GM12878 (cell line): ENCODE measurements at regions not wholly inside any gene's neighbourhood (a gene's known extent, or its start where the extent isn't known, plus 50 kb on each side); places are given as distances from the start of the nearest gene placed in this dataset.

Experiments
- ATAC-seq: fragments of 200-7000 bp; cut with Tn5 transposase; 3 replicates; pipeline ENCODE4 v1.9.1; 2020; ENCODE audit warnings: mild to moderate bottlenecking, moderate library complexity
- BruUV-seq: library from RNA; stranded (reverse); fragments of 400-500 nt; replicated peaks from 2 replicates; lab custom pipeline; 2021; lab: Mats Ljungman, UMichigan
- CTCF ChIA-PET: fragments of 300-600 bp; sonication (Branson Sonifier 250); formaldehyde crosslinking; extraction: SDS; loops from one replicate; lab custom pipeline; 2021; ENCODE audit warnings: inconsistent platforms; lab: Yijun Ruan, JAX
- POLR2A ChIA-PET: fragments of 350-600 bp; formaldehyde crosslinking; extraction: SDS; loops from one replicate; lab custom pipeline; 2021; ENCODE audit warnings: inconsistent platforms; lab: Charles Lee
- RAD21 ChIA-PET: fragments of 300-600 bp; sonication (Branson Sonifier 250); formaldehyde crosslinking; loops from one replicate; lab custom pipeline; 2023; ENCODE audit warnings: antibody characterized with exemption; ENCODE audit not compliant: unreplicated experiment; lab: Charles Lee
- SMC1A ChIA-PET: fragments of 300-600 bp; sonication (Branson Sonifier 250); formaldehyde crosslinking; loops from one replicate; lab custom pipeline; 2023; ENCODE audit not compliant: unreplicated experiment, uncharacterized antibody; lab: Charles Lee
- DNase-seq: peaks from one replicate; pipeline ENCODE4 v3.0.0-alpha.2; 2011; ENCODE audit warnings: low read depth, low spot score
- FAIRE-seq: peaks from 3 replicates; lab custom pipeline; 2011; peaks lifted over from hg19 to GRCh38; lab: Jason Lieb, UNC
- H2AFZ ChIP-seq: 2 replicates; pipeline ENCODE4 v1.6.0; 2011; ENCODE audit warnings: low read depth, low read length, control low read depth; ENCODE audit not compliant: control insufficient read depth
- H3K27ac ChIP-seq: 2 replicates; pipeline ENCODE4 v1.5.1; 2011; ENCODE audit warnings: control low read depth; ENCODE audit not compliant: control insufficient read depth, insufficient read depth
- H3K27me3 ChIP-seq, 2 experiments: replicated peaks in 1 of 2; 2 replicates each; pipeline versions ENCODE4 v1.6.0 to v1.6.1; 2011; ENCODE audit warnings: low read length in 1 of 2; ENCODE audit not compliant: control insufficient read depth in 2 of 2, insufficient read depth in 2 of 2
- H3K36me3 ChIP-seq, 2 experiments: 2 replicates each; pipeline ENCODE4 v1.5.1; 2011; ENCODE audit warnings: low read length in 1 of 2; ENCODE audit not compliant: control insufficient read depth in 2 of 2, insufficient read depth in 2 of 2
- H3K4me1 ChIP-seq: 2 replicates; pipeline ENCODE4 v1.6.1; 2011; ENCODE audit warnings: mild to moderate bottlenecking, low read length, moderate library complexity, mixed read lengths; ENCODE audit not compliant: control insufficient read depth, insufficient read depth
- H3K4me2 ChIP-seq: 2 replicates; pipeline ENCODE4 v1.6.0; 2011; ENCODE audit warnings: control low read depth; ENCODE audit not compliant: control insufficient read depth, insufficient read depth
- H3K4me3 ChIP-seq: fragments of 200-600 bp; sonication (generic); 2 replicates; pipeline ENCODE4 v1.5.1; 2016
- H3K79me2 ChIP-seq: 2 replicates; pipeline ENCODE4 v1.6.0; 2011; ENCODE audit warnings: low read length; ENCODE audit not compliant: control insufficient read depth, insufficient read depth
- H3K9ac ChIP-seq: 2 replicates; pipeline ENCODE4 v1.8.0; 2011; ENCODE audit warnings: low read length, control low read depth, mixed read lengths; ENCODE audit not compliant: control insufficient read depth, insufficient read depth
- H3K9me3 ChIP-seq: replicated peaks from 3 replicates; pipeline ENCODE4 v1.5.1; 2011; ENCODE audit warnings: mild to moderate bottlenecking, low read length; ENCODE audit not compliant: control insufficient read depth, insufficient read depth
- H4K20me1 ChIP-seq: 2 replicates; pipeline ENCODE4 v1.6.0; 2011; ENCODE audit not compliant: control insufficient read depth, insufficient read depth
- BHLHE40 ChIP-seq, 2 experiments: fragments of 450-650 bp in 1 of 2; IDR thresholded peaks; 2 replicates each; pipeline ENCODE4 v1.6.1; 2011 to 2017; ENCODE audit warnings: low read depth in 2 of 2, borderline replicate concordance in 1 of 2, improper control_type of control experiment in 1 of 2, low read length in 1 of 2, mild to moderate bottlenecking in 1 of 2
- HDAC6 ChIP-seq: fragments of 200-600 bp; sonication (generic); IDR thresholded peaks from one replicate; pipeline ENCODE4 v1.8.0; 2017; ENCODE audit warnings: antibody characterized with exemption; ENCODE audit not compliant: unreplicated experiment
- KDM1A ChIP-seq: fragments of 200-600 bp; sonication (generic); IDR thresholded peaks from 2 replicates; pipeline ENCODE4 v1.6.1; 2016; ENCODE audit warnings: borderline replicate concordance
- MTA2 ChIP-seq: fragments of 450-650 bp; IDR thresholded peaks from 2 replicates; pipeline ENCODE4 v1.6.1; 2016; ENCODE audit warnings: low read depth, mild to moderate bottlenecking, moderate library complexity
- RCOR1 ChIP-seq: conservative IDR thresholded peaks from 2 replicates; pipeline ENCODE4 v1.6.1; 2012; ENCODE audit warnings: low read depth, low read length, improper control_type of control experiment
- RFX5 ChIP-seq: IDR thresholded peaks from 2 replicates; pipeline ENCODE4 v1.6.1; 2011; ENCODE audit warnings: low read depth, low read length, improper control_type of control experiment
- SP1 ChIP-seq: IDR thresholded peaks from one replicate; pipeline ENCODE4 v1.6.1; 2011; ENCODE audit warnings: low read depth, low read length
- STAT3 ChIP-seq: IDR thresholded peaks from 2 replicates; pipeline ENCODE4 v1.6.1; 2011; ENCODE audit warnings: low read depth, low read length, improper control_type of control experiment
- TAF1 ChIP-seq: IDR thresholded peaks from 2 replicates; pipeline ENCODE4 v1.6.1; 2011; ENCODE audit warnings: mild to moderate bottlenecking, low read depth, low read length, borderline replicate concordance
- TCF3 ChIP-seq: IDR thresholded peaks from 2 replicates; pipeline ENCODE4 v1.6.1; 2012; ENCODE audit warnings: low read depth, mild to moderate bottlenecking, low read length, borderline replicate concordance; ENCODE audit not compliant: insufficient read depth
- ZBTB33 ChIP-seq: fragments of 450-650 bp; IDR thresholded peaks from 2 replicates; pipeline ENCODE4 v1.6.1; 2017; ENCODE audit warnings: mild to moderate bottlenecking
- ZNF622 ChIP-seq: fragments of 450-650 bp; IDR thresholded peaks from 2 replicates; pipeline ENCODE4 v1.6.1; 2017; ENCODE audit warnings: mild to moderate bottlenecking, inconsistent platforms
- WGBS: methylation state at CpG from one replicate; pipeline ENCODE4 v1.1.6; 2016; ENCODE audit warnings: low lambda C conversion rate; ENCODE audit not compliant: insufficient replicate concordance, insufficient coverage; ENCODE audit errors: missing lambda C conversion rate; 5-methylcytosine and 5-hydroxymethylcytosine counted together
- in situ Hi-C: fragments of 300-500 bp; cut with MboI; formaldehyde crosslinking; loops from 9 replicates; pipeline ENCODE4 v1.14.3; 2018; ENCODE audit warnings: mixed read lengths
- intact Hi-C: fragments of 100-400 bp; cut with micrococcal nuclease; formaldehyde crosslinking; loops from one replicate; pipeline ENCODE4 v1.14.2; 2022; ENCODE audit not compliant: unreplicated experiment
- TF ChIP-seq, protein P1 (sequence below): IDR thresholded peaks from 2 replicates; pipeline ENCODE4 v1.6.1; 2011; ENCODE audit warnings: low read depth, low read length, improper control_type of control experiment, borderline replicate concordance
- TF ChIP-seq, protein P2 (sequence below): IDR thresholded peaks from 2 replicates; pipeline ENCODE4 v1.6.1; 2011; ENCODE audit warnings: borderline replicate concordance, low read depth, mild to moderate bottlenecking, moderate library complexity, low read length; ENCODE audit not compliant: insufficient read depth, poor library complexity, severe bottlenecking
- TF ChIP-seq, protein P3 (sequence below): IDR thresholded peaks from 2 replicates; pipeline ENCODE4 v1.6.1; 2012; ENCODE audit warnings: low read length, inconsistent platforms

GRCh38 chr12:131253376-131254026 lies 299.8 kb downstream of the ADGRD1 start:
- H3K27ac ChIP-seq = no peak overlapping the region
- intact Hi-C loops = no loop called here
- no peaks in the 10 kb centered on the region for H3K4me1 ChIP-seq
- ChIA-PET RAD21 (no interaction called here), SMC1A (no interaction called here), POLR2A (no interaction called here), CTCF (no interaction called here)
- DNase-seq (no peak), FAIRE-seq (no peak), ATAC-seq (no peak)
- 15% methylated on average over 6 of the region's 6 CpGs for WGBS
- in situ Hi-C loops = no loop called here
- peaks cover 2% of the 10 kb centered on the region; the same call in 1 of the 3 replicates for H3K9me3 ChIP-seq
- no peaks in the 10 kb centered on the region; a peak in 1 of 4 replicates for H3K27me3 ChIP-seq
- H3K9ac ChIP-seq = no peak overlapping the region
- H2AFZ ChIP-seq = no peak overlapping the region
- H3K4me3 ChIP-seq = no peak overlapping the region
- BruUV-seq = no TSS peak
- no peaks in the 10 kb centered on the region for H3K79me2 ChIP-seq
- H3K4me2 ChIP-seq = no peak overlapping the region
- TF ChIP-seq, protein P1, sequence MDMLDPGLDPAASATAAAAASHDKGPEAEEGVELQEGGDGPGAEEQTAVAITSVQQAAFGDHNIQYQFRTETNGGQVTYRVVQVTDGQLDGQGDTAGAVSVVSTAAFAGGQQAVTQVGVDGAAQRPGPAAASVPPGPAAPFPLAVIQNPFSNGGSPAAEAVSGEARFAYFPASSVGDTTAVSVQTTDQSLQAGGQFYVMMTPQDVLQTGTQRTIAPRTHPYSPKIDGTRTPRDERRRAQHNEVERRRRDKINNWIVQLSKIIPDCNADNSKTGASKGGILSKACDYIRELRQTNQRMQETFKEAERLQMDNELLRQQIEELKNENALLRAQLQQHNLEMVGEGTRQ = no peak
- TF ChIP-seq, protein P2, sequence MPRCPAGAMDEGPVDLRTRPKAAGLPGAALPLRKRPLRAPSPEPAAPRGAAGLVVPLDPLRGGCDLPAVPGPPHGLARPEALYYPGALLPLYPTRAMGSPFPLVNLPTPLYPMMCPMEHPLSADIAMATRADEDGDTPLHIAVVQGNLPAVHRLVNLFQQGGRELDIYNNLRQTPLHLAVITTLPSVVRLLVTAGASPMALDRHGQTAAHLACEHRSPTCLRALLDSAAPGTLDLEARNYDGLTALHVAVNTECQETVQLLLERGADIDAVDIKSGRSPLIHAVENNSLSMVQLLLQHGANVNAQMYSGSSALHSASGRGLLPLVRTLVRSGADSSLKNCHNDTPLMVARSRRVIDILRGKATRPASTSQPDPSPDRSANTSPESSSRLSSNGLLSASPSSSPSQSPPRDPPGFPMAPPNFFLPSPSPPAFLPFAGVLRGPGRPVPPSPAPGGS = no peak
- TF ChIP-seq ZBTB33 (no peak), BHLHE40 (IDR thresholded peaks at IDR 0.05; ENCODE audit: borderline replicate concordance in 1 of 2, low read depth in 2 of 2, low read length in 1 of 2) (no peak), TCF3 (no peak), ZNF622 (no peak), HDAC6 (no peak), MTA2 (no peak), RFX5 (no peak), RCOR1 (no peak), STAT3 (no peak), KDM1A (no peak), SP1 (no peak), TAF1 (no peak)
- TF ChIP-seq, protein P3, sequence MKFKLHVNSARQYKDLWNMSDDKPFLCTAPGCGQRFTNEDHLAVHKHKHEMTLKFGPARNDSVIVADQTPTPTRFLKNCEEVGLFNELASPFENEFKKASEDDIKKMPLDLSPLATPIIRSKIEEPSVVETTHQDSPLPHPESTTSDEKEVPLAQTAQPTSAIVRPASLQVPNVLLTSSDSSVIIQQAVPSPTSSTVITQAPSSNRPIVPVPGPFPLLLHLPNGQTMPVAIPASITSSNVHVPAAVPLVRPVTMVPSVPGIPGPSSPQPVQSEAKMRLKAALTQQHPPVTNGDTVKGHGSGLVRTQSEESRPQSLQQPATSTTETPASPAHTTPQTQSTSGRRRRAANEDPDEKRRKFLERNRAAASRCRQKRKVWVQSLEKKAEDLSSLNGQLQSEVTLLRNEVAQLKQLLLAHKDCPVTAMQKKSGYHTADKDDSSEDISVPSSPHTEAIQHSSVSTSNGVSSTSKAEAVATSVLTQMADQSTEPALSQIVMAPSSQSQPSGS = no peak
- H4K20me1 ChIP-seq = no peaks in the 10 kb centered on the region
- no peaks in the 10 kb centered on the region for H3K36me3 ChIP-seq
